Choroid plexus epithelial cell (primary cell): ENCODE measurements at regions not wholly inside any gene's neighbourhood (a gene's known extent, or its start where the extent isn't known, plus 50 kb on each side); places are given as distances from the start of the nearest gene placed in this dataset.
A peak's percentile ranks its signal among the peaks of the same experiment; 100 is the strongest.

Experiments used
- DNase-seq: peaks from one replicate; pipeline ENCODE4 v3.0.0-alpha.2; 2010; ENCODE audit warnings: low read depth
- H3K4me3 ChIP-seq: 2 replicates; pipeline ENCODE4 v1.5.1; 2011; ENCODE audit warnings: low read depth, mild to moderate bottlenecking, control low read depth, low read length, moderate library complexity
- TF ChIP-seq, protein P1 (sequence below): conservative IDR thresholded peaks from 2 replicates; pipeline ENCODE4 v1.5.1; 2011; ENCODE audit warnings: low read depth, mild to moderate bottlenecking, control low read depth, inconsistent platforms, low read length, moderate library complexity

DNA sequence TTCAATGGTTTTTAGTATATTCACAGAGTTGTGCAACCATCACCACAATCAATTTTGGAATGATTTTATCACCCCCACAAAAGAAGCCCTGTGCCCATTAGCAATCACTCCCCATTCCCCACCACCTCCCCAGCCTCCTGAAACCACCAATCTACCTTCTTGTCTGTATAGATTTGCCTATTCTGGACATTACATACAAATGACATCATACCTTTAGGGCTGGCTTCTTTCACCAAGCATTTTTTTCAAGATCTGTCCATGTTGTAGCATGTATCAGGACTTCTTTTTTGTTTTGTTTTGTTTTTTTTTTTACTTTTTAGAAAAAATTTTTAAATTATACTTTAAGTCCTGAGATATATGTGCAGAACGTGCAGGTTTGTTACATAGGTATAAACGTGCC, 108.1 kb downstream of the RTL9 start:
- no peak for DNase-seq
- TF ChIP-seq, protein P1, sequence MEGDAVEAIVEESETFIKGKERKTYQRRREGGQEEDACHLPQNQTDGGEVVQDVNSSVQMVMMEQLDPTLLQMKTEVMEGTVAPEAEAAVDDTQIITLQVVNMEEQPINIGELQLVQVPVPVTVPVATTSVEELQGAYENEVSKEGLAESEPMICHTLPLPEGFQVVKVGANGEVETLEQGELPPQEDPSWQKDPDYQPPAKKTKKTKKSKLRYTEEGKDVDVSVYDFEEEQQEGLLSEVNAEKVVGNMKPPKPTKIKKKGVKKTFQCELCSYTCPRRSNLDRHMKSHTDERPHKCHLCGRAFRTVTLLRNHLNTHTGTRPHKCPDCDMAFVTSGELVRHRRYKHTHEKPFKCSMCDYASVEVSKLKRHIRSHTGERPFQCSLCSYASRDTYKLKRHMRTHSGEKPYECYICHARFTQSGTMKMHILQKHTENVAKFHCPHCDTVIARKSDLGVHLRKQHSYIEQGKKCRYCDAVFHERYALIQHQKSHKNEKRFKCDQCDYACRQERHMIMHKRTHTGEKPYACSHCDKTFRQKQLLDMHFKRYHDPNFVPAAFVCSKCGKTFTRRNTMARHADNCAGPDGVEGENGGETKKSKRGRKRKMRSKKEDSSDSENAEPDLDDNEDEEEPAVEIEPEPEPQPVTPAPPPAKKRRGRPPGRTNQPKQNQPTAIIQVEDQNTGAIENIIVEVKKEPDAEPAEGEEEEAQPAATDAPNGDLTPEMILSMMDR, result no peak
- no peak overlapping the region for H3K4me3 ChIP-seq

DNA sequence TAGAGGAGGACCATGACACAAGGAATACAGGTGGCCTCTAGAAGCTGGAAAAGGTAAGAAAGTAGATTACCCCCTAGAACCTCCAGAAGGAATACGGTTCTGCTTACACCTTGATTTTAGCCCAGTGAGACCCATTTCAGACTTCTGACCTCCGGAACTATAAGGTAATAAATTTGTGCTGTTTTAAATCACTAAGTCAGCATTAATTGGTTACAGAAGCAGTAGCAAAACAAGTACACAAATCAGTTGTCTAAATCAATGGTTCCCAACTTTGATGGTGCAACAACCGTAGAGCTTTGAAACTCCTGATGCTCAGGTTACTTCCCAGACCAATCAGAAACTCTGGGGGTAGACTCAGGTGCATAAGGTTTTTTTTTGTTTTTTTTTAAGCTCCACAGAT, 113.6 kb downstream of the RTL9 start:
- TF ChIP-seq, protein P1, result no peak
- DNase-seq, result no peak
- H3K4me3 ChIP-seq, result no peak overlapping the region

GRCh38 chrX:110477593-110478228, 119.1 kb downstream of the RTL9 start:
- TF ChIP-seq, protein P1, result no peak
- no peak for DNase-seq
- H3K4me3 ChIP-seq, result no peak overlapping the region

DNA sequence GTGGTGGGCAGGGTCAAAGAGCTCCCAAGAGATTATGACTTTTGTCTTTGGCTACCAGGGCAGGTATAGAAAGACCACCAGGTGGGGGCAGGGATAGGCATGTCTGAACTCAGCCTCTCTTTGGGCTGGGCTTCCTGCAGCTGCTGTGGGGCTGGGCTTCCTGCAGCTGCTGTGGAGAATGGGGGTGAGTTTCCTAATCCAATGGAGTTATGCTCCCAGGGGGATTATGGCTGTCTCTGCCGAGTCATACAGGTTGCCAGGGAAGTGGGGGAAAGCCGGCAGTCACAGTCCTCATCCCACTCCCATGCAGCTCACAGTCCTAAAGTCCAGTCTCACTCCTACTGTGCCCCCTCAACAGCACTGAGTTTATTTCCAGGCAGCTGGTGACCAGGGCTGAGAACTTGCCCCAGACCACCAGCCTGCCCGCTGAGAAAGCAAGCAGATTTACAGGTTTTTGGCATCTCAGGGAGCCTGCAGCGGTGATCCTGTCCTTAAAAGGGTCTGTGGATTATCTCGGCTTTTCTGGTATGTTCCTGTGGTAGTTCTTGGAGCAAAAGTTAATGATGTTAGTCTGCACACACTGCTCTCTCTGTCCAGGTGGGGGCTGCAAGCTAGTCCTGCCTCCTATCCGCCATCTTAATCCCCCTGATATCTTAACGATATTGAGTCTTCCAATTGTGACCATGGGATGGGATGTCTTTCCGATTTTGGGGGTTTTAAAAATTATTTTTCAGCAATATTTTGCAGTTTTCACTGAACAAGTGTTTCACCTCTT, 133.4 kb downstream of the RTL9 start:
- no peak for DNase-seq
- TF ChIP-seq, protein P1, result no peak
- H3K4me3 ChIP-seq, result no peak overlapping the region

- no peak overlapping the region for H3K4me3 ChIP-seq
- no peak for DNase-seq
- TF ChIP-seq, protein P1, result no peak
Measured at GRCh38 chrX:110504947-110505346, 146.3 kb downstream of the RTL9 start.

GRCh38 chrX:110509755-110510532, 151.3 kb downstream of the RTL9 start:
- no peak overlapping the region for H3K4me3 ChIP-seq
- DNase-seq, result peak; percentile 6
- TF ChIP-seq, protein P1, result no peak
